Astrocyte of the cerebellum (primary cell): ENCODE measurements at regions not wholly inside any gene's neighbourhood (a gene's known extent, or its start where the extent isn't known, plus 50 kb on each side); places are given as distances from the start of the nearest gene placed in this dataset.
A peak's percentile ranks its signal among the peaks of the same experiment; 100 is the strongest.

Source experiments
- DNase-seq: peaks from one replicate; pipeline ENCODE4 v3.0.0-alpha.2; 2011; ENCODE audit warnings: low read depth
- H3K4me3 ChIP-seq: 2 replicates; pipeline ENCODE4 v1.5.1; 2011; ENCODE audit warnings: mild to moderate bottlenecking, low read depth, low read length, moderate library complexity
- in situ Hi-C: cut with HindIII; loops from 2 replicates; pipeline ENCODE4 v1.10.0; 2017; ENCODE audit warnings: low sequenced_read_pairs
- TF ChIP-seq, protein P1 (sequence below): IDR thresholded peaks from 2 replicates; pipeline ENCODE4 v1.5.1; 2012; ENCODE audit warnings: low read length, low read depth, moderate library complexity, mild to moderate bottlenecking; ENCODE audit errors: missing control alignments

DNA sequence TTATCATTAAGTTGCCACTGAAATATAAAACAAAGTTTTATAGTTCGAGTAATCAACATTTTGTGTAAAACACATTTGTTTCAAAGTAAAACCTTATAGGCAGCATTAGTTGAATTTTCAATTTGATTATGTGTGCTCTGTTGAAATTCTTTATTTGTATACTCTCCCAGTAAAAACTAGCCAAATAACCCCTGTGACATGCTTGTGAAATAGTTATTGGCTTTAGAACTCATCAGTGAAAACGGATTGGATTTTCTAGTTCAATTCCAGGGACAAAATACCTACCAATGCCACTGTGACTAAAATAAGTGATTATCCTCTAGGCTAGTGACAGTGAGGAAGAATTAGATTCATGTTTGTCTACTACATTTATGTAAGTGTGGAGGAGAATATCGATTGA is 212.9 kb downstream of the TMEM200A start:
- in situ Hi-C loops = no loop called here
- no peak overlapping the region for H3K4me3 ChIP-seq
- no peak for DNase-seq
- TF ChIP-seq, protein P1, sequence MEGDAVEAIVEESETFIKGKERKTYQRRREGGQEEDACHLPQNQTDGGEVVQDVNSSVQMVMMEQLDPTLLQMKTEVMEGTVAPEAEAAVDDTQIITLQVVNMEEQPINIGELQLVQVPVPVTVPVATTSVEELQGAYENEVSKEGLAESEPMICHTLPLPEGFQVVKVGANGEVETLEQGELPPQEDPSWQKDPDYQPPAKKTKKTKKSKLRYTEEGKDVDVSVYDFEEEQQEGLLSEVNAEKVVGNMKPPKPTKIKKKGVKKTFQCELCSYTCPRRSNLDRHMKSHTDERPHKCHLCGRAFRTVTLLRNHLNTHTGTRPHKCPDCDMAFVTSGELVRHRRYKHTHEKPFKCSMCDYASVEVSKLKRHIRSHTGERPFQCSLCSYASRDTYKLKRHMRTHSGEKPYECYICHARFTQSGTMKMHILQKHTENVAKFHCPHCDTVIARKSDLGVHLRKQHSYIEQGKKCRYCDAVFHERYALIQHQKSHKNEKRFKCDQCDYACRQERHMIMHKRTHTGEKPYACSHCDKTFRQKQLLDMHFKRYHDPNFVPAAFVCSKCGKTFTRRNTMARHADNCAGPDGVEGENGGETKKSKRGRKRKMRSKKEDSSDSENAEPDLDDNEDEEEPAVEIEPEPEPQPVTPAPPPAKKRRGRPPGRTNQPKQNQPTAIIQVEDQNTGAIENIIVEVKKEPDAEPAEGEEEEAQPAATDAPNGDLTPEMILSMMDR = no peak

DNA sequence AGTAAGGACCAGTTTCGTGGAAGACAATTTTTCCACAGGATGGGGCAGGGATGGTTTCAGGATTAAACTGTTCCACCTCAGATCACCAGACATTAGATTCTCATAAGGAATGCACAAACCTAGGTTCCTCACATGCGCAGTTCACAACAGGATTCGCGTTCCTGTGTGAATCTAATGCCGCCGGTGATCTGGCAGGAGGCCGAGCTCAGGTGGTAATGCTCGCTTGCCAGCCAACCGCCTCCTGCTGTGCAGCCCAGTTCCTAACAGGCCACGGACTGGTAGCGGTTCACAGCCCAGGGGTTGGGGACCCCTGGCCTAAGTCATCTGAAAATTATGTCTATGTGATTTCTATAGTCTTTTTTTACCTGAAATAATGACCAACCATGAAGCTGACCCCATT is 217.5 kb downstream of the TMEM200A start:
- in situ Hi-C loops = no loop called here
- no peak for DNase-seq
- TF ChIP-seq, protein P1 = no peak
- H3K4me3 ChIP-seq = no peak overlapping the region

DNA sequence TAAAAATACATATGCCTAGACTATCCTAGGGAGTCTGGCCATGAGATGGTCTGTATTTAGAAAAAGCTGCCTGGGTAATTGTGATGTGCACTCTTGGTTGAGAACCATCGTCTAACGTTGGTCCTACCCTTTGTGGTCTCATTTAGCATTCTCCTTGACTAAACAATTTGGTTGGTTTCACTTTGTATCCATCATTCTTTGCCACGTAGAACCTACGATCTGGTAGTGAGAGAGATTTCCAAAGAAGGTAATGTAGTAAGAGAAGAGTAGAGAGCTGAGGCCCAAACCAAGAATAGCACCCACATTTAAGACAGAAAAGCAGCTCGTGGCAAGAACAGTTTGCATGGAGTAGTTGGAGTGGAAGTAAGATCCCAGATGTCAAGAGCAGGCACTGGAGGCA is 219.8 kb downstream of the TMEM200A start:
- TF ChIP-seq, protein P1 = no peak
- H3K4me3 ChIP-seq = no peak overlapping the region
- no peak for DNase-seq
- in situ Hi-C loops = no loop called here

DNA sequence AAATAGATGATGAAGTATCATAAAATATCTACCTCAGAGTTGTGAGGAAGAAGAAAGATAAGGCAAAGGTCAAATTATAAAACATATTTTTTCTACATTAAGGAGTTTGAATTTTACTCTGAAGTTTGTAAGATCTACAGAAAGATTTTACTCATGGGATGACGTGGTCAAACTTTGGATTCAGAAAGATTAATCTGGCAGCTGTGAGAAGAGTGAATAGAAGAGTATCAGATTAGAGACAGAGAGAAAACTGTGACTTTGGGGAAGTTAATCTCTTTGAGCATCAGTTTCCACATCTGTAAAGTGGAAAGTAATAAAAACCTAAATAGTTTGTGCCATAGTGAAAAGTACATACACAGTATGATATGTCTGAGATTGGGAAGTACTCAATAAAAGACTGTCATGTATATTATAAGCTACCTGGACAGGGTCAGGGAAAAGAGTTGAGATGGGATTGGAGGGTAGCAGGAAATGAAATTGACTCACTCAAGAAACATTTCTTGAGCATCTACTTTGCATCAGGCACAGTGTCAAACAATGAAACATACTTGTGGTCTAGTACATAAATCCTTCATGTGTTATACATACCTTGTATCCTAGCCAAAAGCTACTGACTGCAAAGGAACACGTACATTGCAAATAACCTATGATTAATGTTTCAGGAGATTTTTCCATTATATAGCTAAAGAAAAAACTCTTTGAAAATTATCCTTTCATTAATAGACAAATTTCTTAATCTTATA is 222.1 kb downstream of the TMEM200A start:
- in situ Hi-C loops = no loop called here
- no peak overlapping the region for H3K4me3 ChIP-seq
- TF ChIP-seq, protein P1 = no peak
- peak; percentile 58 for DNase-seq

DNA sequence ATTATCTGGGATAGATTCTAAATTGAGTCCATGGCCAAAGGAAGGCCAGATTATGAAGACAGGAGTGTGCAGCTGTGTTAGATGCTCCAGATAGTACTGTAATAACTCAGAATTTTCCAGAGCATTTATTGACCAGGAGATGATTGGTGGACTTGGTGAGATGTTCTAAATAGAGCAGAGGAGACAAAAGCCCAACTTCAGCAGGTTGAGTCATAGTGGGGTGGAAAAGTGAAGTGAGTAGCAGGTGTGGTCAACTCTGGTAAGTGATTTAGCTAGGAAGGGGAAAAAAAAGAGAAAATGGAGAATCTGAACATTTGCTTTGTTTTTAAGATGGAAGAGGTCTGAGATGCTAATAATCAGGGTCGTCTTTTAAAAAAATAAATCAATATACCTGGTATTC is 227.4 kb downstream of the TMEM200A start:
- TF ChIP-seq, protein P1 = no peak
- no peak for DNase-seq
- in situ Hi-C loops = no loop called here
- no peak overlapping the region for H3K4me3 ChIP-seq

DNA sequence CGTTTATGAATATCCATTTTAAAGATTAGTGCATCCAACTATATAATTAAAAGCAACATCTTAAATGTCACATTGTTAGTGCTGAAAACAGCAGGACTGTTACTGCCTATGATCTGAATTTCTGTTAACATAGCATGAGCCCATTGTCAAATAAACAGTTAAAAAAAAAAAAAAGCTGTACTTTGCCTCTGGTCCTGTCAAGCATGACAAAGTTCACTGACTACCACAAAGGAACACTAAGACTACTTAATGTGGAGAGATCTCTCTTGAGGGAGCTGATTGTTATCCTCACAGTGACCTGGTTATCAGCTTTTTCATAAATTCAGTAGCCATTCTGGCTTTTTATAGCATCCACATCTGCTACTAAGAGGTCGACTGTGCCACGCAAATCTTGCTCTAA is 228.1 kb downstream of the TMEM200A start:
- no peak for DNase-seq
- no peak overlapping the region for H3K4me3 ChIP-seq
- TF ChIP-seq, protein P1 = no peak
- in situ Hi-C loops = no loop called here
